Activated CD8-positive, alpha-beta T cell treated with anti-CD3 and anti-CD28 coated beads for 36 hours (primary cell): ENCODE measurements at regions not wholly inside any gene's neighbourhood (a gene's known extent, or its start where the extent isn't known, plus 50 kb on each side); places are given as distances from the start of the nearest gene placed in this dataset.

Experiments
- ATAC-seq: fragments of 200-7000 bp; cut with Tn5 transposase; one replicate; pipeline ENCODE4 v1.10.0; 2021; ENCODE audit warnings: mild to moderate bottlenecking, moderate library complexity
- CTCF ChIA-PET: fragments of 350-600 bp; sonication (Branson Sonifier 250); formaldehyde crosslinking; loops from one replicate; lab custom pipeline; 2021; ENCODE audit warnings: antibody characterized with exemption; lab: Charles Lee
- POLR2A ChIA-PET: fragments of 350-600 bp; sonication (Branson Sonifier 250); formaldehyde crosslinking; loops from one replicate; lab custom pipeline; 2021; ENCODE audit warnings: antibody characterized with exemption; lab: Charles Lee
- DNase-seq: peaks from one replicate; pipeline ENCODE4 v3.0.0-alpha.2; 2020
- H3K27ac Mint-ChIP-seq: one replicate; pipeline ENCODE4 v1.8.0; 2021; ENCODE audit warnings: mild to moderate bottlenecking, mixed read lengths
- H3K27me3 Mint-ChIP-seq: one replicate; pipeline ENCODE4 v1.8.0; 2021; ENCODE audit warnings: mixed read lengths
- H3K36me3 Mint-ChIP-seq: one replicate; pipeline ENCODE4 v1.8.0; 2021; ENCODE audit warnings: low read depth, mixed read lengths
- H3K4me1 Mint-ChIP-seq: one replicate; pipeline ENCODE4 v1.8.0; 2021; ENCODE audit warnings: low read depth, mixed read lengths
- H3K4me3 Mint-ChIP-seq: one replicate; pipeline ENCODE4 v1.8.0; 2021; ENCODE audit warnings: mild to moderate bottlenecking, moderate library complexity, mixed read lengths
- H3K9me3 Mint-ChIP-seq: one replicate; pipeline ENCODE4 v1.8.0; 2021; ENCODE audit warnings: mixed read lengths
- CTCF ChIP-seq: fragments of 200-600 bp; IDR thresholded peaks from one replicate; pipeline ENCODE4 v1.8.0; 2022; ENCODE audit warnings: antibody characterized with exemption, mild to moderate bottlenecking
- intact Hi-C: fragments of 100-400 bp; cut with micrococcal nuclease; formaldehyde crosslinking; loops from one replicate; pipeline ENCODE4 v1.10.0; 2022

DNA sequence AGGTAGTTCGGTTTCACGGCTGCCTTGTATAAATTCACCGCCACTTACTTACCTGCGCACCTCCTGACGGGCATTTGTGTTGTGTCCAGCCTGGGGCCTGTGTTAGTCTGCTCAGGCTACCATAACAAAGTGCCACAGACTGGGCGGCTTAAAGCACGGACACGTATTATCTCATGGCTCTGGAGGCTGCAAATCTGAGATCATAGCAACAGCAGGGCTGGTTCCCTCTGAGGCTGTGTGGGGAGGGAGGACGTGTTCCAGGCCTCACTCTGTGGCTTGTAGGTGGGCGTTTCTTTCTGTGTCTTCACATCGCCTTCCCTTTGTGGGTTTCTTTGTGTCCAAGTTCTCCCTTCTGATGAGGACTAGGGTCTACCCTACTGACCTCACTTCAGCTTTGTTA, 93.5 kb upstream of the FZD10 start:
- DNase-seq (no peak), ATAC-seq (no peak)
- intact Hi-C loops: no loop called here
- TF ChIP-seq CTCF: no peak
- Mint-ChIP-seq H3K36me3 (no peaks in the 10 kb centered on the region), H3K27ac (no peak overlapping the region), H3K9me3 (no peaks in the 10 kb centered on the region), H3K4me1 (no peaks in the 10 kb centered on the region), H3K27me3 (peaks cover 1% of the 10 kb centered on the region), H3K4me3 (no peak overlapping the region)
- CTCF ChIA-PET: no interaction called here
- POLR2A ChIA-PET: interaction anchor here (0.8 kb wide), 1 partner anchor 18 kb away, joined by 5 read pairs; no protein-coding TSS in a partner anchor

DNA sequence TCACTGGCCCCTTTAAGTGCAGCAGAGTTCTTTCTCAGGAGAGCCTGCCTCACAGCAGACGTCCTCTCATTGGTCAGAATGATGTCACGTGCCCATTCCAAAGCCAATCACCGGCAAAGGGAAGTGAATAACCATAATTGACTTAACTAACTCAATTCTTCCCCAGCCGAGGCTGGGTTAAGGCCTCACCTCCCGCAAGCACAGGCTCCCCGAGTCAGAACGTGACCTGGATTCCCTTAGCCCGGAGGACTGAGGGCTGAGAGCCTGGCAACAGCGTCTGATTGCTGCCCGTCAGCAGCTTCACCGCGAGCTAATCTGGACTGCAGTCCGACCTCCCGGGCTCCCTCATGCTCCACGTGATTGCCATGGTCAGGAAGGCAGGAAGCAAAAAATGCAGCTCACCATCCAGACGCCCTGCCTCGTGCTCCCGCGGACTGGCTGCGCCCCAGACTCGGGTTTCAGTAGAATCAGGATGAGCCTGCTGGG, 92.1 kb upstream of the FZD10 start:
- H3K27me3 Mint-ChIP-seq: peaks cover 1% of the 10 kb centered on the region
- H3K4me1 Mint-ChIP-seq: no peaks in the 10 kb centered on the region
- H3K4me3 Mint-ChIP-seq: no peak overlapping the region
- H3K9me3 Mint-ChIP-seq: no peaks in the 10 kb centered on the region
- ChIA-PET CTCF (interaction anchor here (1.0 kb wide), 1 partner anchor 38 kb away, joined by 3 read pairs; no protein-coding TSS in a partner anchor), POLR2A (no interaction called here)
- no peak overlapping the region for H3K27ac Mint-ChIP-seq
- no peaks in the 10 kb centered on the region for H3K36me3 Mint-ChIP-seq
- ATAC-seq (no peak), DNase-seq (no peak)
- no peak for TF ChIP-seq CTCF
- intact Hi-C loops: no loop called here

DNA sequence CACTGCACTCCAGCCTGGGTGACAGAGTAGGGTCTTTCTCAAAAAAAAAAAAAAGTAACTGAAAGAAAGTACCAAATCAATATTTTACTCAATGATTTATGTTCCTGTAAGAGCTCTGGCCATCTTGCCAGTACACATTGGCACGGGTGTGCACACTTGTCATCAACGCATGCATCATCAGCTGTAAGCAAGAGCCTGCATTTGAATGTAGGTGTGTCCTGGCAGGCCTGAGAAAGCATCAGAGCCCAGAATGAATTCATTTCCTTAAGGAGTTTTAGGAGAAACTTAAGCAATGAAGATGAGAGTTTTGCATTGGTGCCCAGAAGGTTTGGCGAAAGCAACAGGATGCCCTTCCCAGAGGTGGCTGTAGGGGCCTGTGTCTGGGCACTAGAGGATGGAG, 88.5 kb upstream of the FZD10 start:
- intact Hi-C loops: no loop called here
- no peak for DNase-seq

GRCh38 chr12:130074661-130075406, 87.4 kb upstream of the FZD10 start:
- no peak for DNase-seq
- intact Hi-C loops: no loop called here
- ATAC-seq: no peak
- Mint-ChIP-seq H3K4me3 (no peak overlapping the region), H3K36me3 (no peaks in the 10 kb centered on the region), H3K27ac (no peak overlapping the region), H3K27me3 (peaks cover under 1% of the 10 kb centered on the region), H3K9me3 (peaks cover 8% of the 10 kb centered on the region), H3K4me1 (peaks cover 8% of the 10 kb centered on the region)
- ChIA-PET POLR2A (interaction anchor here (0.7 to 1.0 kb wide), 2 partner anchors 10 to 14 kb away, joined by 3 read pairs; no protein-coding TSS in a partner anchor), CTCF (no interaction called here)
- no peak for TF ChIP-seq CTCF

More for the DNA sequence above, 88.5 kb upstream of the FZD10 start:
- Mint-ChIP-seq H3K4me3 (no peak overlapping the region), H3K9me3 (peaks cover 8% of the 10 kb centered on the region), H3K4me1 (peaks cover 8% of the 10 kb centered on the region), H3K36me3 (no peaks in the 10 kb centered on the region), H3K27me3 (peaks cover 1% of the 10 kb centered on the region), H3K27ac (no peak overlapping the region)
- POLR2A ChIA-PET: no interaction called here
- CTCF ChIA-PET: no interaction called here
- no peak for TF ChIP-seq CTCF
- no peak for ATAC-seq

- H3K4me1 Mint-ChIP-seq: peaks cover 8% of the 10 kb centered on the region
- POLR2A ChIA-PET: interaction anchor here (1.0 kb wide), 1 partner anchor 9 kb away, joined by 3 read pairs; no protein-coding TSS in a partner anchor
- no peaks in the 10 kb centered on the region for H3K27me3 Mint-ChIP-seq
- no peak overlapping the region for H3K27ac Mint-ChIP-seq
- no peak for DNase-seq
- H3K4me3 Mint-ChIP-seq: no peak overlapping the region
- TF ChIP-seq CTCF: no peak
- CTCF ChIA-PET: no interaction called here
- no peak for ATAC-seq
- intact Hi-C loops: no loop called here
- no peaks in the 10 kb centered on the region for H3K36me3 Mint-ChIP-seq
- peaks cover 8% of the 10 kb centered on the region for H3K9me3 Mint-ChIP-seq
These were observed 86.7 kb upstream of the FZD10 start for GRCh38 chr12:130075497-130076076.
